HS-27A (cell line): ENCODE measurements at regions not wholly inside any gene's neighbourhood (a gene's known extent, or its start where the extent isn't known, plus 50 kb on each side); places are given as distances from the start of the nearest gene placed in this dataset.
"Not testable (repeated sequence)": the region's sequence is repeated elsewhere in the genome, so short reads cannot be mapped to it uniquely, and the experiment has no call there.

Source experiments
- DNase-seq: peaks from one replicate; pipeline ENCODE4 v3.0.0-alpha.2; 2012; ENCODE audit warnings: low read depth, missing footprints

DNA sequence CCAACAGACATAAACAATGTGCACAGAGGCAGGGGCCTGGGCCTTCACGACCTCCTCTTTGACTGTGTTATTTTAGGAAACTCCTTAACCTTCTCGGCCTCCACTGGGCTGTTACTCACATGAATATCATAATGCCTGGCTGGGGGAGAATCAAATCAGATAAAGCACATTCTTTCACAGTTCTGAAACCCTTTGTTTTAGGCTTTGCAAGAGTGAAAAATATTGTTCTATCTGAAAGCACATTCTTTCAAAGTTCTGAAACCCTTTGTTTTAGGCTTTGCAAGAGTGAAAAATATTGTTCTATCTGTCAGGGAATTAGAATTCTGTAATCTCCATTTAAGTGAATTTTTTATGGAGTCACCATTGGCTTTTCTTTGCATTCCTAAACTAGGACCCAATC is 50.7 kb upstream of the SYNDIG1 start:
- DNase-seq = no peak

DNA sequence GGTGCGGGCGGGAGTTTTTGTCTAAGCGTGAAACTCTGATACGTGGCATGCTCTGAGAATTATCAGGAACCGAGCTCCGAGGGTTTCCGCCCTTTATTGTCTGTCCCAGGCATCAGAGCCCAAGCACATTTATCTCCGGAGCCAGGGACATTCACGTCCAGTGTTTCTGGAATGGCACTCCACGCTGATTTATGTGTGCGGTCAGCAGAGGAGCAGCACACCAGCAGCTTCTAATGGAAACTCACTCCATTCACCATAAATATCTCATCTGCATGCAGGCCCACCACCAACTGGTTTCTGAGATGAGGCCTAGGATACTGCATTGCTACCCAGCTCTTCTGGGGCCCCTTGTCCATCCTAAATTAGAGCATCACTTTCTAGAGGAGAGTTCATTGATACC is 51.9 kb upstream of the SYNDIG1 start:
- DNase-seq = no peak

DNA sequence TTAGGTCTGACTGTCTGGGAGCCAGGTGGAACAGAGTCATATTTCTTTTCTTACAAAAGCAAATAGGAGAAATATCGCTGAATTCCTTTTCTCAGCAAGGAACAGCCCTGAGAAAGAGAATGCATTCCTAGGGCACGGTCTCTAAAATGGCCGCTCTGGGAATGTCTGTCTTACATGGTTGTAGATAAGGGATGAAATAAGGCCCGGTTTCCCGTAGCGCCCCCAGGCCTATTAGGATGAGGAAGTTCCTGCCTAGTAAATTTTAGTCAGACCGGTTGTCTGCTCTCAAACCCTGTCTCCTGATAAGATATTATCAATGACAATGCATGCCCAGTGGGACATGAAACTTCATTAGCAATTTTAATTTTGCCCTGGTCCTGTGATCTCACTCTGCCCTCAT is 54.0 kb upstream of the SYNDIG1 start:
- not testable (repeated sequence) for DNase-seq

DNA sequence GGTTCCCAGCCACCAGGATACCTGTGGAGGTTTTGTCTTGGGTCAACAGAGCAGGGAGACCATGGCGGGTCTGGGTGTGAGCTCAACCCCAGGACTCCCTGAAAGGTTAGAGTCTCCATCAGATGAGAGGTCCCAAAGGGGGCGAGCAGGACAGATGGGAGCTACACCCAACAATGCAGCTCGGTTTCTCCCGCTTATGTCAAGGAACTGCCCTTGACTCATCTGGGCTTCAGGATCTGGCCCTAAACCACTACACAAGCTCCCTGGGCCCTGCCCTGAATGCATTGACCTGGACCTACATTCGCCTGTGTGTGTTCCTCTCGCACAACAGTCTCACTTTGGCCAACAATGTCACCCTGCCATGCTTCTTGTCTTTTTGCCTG is 57.6 kb upstream of the SYNDIG1 start:
- no peak for DNase-seq

DNA sequence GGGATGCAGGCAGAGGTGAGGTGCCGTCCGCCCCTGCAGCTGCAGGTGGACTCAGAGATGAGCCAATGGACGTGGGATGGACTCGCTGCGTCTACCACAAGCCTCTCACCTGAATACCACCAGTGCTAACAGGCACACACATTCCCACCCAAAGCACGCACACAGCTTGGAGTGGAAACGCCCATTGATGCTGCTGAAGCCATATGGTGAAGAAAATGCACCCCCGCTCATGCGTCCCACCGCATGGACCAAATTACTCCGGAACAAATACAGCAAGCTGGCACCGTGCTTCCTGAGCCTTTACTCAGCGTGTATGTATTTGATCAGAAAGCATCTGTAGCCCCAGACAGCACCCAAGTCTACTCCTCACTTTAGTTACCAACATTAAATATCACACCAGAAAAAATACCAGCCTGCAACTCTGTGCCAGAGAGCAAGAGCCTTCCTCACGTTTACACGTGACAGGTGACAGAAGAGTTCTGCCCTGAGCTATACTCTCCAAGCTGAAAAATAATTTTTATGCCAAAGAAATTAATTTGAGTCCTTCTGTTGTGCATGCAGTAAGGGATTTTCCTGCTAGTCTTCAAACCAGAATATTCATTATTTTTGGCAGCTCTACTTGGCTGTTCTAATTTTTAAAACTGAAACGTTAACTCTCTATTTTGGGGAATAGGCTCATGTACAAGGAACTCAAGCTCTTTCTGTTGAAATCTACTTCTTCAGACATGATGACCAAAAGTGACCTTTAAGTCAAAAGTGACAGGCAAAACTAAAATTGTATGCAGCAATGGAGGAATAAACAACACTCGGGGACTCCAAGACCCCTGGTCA is 58.2 kb upstream of the SYNDIG1 start:
- DNase-seq = no peak

DNA sequence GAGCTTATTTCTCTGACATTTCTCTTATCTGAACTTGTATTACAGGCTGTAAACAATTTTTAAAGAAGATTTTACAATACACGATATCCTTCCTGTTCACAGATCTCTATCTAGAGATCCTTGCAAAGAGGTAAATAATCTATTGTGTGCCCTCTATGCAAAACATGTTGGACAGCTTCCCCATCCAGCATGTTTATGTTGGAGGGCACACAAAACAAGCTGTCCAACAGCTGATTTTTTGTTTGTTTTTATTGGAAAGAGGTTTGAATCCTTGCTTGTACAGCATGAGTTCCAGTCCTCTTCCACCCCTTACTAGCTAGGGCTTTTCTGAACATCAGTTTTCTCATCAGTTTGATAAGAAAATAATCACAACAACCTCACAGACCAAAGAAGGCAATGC is 62.3 kb upstream of the SYNDIG1 start:
- DNase-seq = no peak

DNA sequence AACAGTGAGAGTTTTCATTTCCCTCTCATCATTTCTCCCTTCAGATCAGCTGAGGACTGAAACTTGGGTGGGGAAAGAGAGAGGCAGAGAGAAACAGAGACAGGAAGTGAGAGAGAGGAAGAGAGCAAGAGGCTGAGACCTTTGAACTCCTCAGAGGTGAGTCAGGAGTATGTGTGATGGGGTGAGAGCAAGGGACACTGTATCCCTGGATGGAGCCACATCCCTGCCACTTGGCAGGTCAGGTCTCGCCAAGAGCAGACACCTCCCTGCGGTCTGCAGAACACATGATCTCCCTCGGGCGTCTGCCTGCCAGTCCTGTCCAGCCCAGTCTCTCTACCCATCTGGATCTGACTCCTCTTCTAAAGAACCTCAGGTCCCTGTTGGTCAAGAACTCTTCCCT is 62.7 kb upstream of the SYNDIG1 start:
- no peak for DNase-seq

DNA sequence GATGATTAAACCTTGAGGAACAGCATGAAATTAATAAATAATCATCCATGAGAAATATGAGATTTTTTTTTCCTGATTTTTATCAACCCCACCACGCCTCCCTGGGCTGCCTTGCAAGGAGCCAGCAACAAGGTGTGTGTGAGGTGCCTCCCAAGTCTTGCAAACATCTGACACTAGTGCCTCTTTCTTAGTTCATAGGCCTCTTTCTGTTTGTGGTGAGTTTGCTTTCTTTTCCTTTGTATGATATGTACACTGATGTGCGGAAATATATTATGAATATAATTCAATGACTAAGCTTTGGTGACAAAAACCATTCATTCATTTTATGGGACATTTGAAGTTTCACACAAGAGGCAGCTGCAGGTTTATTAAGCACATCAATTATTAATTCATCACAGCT is 63.2 kb upstream of the SYNDIG1 start:
- no peak for DNase-seq

DNA sequence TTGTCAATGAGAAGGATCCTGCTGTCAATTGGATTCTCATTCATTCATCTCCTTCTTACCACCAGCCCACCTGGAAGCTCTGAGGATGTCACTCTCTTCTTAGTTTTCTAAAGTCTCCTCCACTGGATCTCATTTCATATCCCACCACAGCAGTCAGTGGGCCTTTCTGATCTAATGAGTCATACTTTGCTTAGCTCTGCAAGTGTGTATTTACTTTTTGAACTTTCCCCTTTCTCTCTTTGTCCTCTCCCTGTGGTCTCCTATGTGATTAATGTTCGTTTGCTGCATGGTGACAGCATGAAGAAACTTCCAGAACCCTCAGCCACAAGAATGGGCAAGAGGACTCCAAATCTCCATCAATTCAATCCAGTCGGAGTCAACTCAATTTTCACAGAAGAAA is 63.6 kb upstream of the SYNDIG1 start:
- no peak for DNase-seq

DNA sequence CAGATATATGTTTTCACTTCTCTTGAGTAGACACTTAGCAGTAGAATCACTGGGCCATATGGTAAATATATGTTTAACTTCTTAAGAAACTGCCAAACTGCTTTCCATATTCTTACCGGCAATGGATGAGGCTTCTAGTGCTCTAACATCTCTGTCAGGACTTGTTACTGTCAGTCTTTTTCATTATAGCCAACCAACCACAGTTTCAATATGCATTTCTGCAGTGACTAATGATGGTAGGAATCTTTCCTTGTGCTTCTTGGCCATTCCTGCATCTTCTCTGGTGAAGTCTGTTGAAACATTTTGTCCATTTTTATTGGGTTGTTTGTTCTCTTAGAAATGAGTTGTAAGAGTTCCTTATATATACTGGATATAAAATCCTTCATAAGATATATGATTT is 66.0 kb upstream of the SYNDIG1 start:
- no peak for DNase-seq

DNA sequence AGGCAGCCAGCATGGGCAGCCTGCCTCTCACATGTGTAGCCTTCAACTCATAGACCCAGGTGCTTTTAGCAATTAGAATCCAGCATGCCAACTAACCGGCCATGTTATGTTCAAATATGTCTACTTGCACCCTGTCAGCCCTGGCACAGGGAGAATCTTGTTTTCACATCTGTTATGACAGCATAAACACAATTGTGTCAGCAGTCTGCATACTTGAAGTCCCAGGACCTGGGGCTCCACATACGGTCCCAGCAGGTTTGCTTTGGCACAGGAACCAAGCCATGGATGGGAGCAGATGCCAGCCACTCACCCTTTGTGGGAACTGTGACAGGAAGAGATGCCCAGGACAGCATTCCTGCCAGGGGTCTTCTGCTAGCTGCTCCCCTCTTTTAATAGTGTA is 67.2 kb upstream of the SYNDIG1 start:
- DNase-seq = no peak

DNA sequence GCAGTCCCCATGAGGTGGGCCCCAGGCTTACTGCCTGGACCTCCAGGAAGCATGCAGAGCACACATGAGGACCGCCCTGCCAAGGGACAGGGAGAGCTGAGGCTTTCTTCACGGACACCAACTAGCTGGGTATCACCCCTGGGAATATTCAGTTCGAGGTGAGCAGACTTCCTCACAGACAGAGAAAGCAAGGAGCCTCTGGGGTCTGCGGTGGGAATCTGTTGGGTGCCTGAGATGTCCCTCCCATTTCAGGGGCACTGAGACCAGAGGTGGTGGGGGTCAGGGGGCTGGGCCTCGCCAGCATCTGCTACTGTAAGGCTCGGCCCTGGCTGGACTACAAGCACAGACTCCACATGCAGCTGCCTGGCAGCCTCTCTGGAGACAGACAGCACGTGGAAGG is 74.3 kb upstream of the SYNDIG1 start:
- no peak for DNase-seq

DNA sequence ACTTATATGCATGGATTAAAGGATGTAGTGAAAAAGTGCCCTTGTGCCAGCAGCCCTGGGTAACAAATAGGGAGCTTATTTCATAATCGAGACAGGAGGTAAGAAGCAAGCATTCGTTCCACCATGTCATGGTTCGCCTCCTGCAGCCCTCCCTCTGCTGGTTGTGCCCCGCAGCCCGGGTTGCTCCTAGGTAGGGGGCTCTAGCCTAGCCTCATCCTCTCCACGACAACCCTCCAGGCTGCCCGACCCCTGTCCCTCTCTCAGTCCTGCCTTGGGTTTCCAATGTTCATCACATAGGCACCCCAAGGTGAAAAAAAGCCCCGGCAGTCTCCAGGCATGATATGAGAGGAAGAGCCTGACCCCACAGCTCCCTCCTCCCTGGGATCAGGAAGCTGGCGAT is 75.5 kb upstream of the SYNDIG1 start:
- no peak for DNase-seq

DNA sequence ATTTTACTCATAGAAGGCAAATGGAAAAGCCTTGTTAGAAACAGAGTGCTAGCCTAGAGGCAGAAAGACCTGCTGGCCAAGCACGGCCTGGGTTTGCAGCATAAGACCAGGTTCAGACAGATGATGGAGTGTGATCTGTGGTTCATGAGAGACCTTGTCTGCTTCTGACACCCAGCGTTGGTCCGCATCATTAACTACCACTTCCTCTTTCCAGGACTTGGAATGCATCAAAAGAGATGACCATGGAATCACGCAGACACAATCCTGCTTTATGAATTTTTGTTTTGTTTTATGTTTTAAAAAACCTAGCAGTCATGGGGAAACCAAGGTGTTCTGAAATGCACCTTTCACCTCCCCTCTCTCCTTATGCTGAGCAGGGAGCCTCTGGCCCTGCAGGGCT is 76.8 kb upstream of the SYNDIG1 start:
- no peak for DNase-seq

DNA sequence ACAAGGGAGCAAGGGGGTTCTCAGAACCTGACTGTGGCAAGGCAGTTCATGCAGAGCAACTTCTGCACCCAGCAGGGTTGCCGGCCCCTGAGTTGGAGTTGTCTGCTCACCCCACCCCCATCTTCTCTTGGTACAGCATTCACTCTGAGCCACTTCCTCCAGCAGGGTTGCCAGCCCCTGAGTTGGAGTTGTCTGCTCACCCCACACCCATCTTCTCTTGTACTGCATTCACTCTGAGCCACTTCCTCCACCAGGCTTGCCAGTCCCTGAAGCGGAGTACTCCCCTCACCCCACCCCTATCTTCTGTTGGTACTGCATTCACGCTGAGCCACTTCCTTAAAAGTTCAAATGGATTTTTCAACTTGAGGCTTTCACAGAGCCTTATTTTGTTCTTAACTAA is 79.7 kb upstream of the SYNDIG1 start:
- DNase-seq = no peak

DNA sequence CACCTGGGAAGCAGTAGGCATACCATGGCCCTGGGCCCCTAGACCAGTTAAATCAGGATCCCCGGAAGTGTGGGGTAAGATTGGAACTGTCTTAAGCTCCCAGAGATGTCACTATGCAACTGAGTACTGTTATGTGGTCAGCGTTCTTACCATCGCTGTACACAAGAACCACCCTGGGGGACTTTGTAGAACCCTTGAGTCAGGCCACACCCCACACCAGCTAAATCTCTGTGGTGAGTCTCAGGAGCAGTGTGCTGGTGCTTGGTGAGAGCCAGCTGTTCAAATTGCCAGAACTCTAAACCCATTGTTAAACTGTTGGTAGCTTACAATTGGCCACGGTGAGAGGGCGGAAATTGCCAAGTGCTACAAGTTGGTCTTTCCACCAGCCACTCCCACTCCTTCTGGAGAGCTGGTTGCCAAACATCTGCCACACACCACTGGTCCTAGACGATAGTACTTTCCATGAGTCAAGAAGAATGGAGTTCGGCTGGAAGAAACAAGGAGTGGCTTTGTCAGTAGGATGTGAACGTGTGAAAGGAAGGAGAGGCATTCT is 80.5 kb upstream of the SYNDIG1 start:
- no peak for DNase-seq

DNA sequence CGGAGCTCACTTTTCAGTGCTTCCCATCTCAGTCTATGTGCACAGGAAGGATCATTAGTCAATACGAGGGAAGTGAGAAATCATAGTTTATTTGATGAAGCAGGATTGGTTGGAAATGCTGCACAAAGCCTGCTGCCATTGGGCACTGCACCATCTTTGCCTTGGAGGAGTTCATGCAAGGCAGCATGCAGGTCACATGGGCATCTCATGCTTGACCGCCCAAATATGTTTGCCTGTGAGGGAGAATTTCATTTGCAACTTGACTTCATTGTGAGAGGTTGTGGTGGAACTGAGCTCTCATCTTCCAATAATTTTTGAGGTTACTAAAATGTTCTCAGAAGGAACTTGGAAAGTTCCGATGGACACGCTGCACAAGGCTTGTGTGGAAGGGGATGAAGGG is 83.9 kb upstream of the SYNDIG1 start:
- no peak for DNase-seq

DNA sequence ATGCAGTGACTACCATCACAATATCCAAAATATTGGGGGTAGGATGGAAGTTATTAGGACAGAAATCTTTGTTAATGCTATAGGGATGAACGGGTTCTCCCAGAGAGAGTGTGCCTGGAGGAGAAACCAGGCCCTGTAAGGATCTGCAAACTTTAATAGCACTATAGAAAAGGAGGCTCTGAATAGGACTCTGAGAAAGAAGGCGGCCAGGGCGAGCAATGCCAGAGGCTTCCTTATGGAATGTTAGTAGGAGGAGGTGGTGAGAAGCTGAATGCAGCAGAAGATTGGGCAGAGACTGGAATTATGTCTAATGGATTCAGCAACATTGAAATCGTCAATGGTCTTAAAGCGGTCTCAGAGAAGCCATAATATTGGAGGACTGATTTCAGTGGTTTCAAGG is 84.6 kb upstream of the SYNDIG1 start:
- DNase-seq = no peak

DNA sequence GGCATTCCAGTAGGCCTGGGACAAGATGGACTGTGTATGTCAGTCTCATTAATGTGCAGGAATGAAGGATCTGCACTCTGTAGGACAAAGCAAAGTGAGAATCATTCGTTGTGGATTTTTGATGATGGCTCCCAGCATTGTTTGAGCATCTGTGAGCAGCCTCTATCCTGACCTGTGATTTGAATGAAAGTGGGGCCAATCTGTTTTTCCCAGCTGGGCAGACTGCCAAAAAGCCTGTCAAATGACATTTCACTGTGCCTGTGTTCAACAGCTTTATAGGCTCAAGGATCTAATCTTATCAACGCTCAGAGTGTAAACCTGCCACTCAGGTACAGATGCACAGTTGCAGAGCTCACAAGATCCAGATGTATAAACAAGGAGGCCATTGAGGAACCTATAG is 86.7 kb upstream of the SYNDIG1 start:
- no peak for DNase-seq

DNA sequence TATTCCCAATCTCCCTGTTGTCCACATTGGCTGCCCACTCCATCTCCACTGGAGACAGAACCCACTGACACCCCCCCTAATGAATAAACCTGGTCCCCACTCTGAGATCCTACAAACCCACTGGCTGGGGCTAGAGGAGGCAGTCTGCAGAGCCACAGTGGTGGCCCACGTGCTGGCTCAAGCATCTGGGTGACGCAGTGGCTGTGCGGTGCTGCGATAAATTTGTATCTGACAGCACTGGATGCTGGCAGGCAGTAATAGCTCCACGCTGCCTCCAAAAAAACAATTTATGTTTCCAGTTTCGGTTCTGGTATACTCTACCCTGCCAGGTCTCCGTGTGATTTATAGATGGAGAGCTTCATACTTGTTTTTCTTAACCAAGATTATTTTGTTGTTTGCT is 87.1 kb upstream of the SYNDIG1 start:
- DNase-seq = no peak

DNA sequence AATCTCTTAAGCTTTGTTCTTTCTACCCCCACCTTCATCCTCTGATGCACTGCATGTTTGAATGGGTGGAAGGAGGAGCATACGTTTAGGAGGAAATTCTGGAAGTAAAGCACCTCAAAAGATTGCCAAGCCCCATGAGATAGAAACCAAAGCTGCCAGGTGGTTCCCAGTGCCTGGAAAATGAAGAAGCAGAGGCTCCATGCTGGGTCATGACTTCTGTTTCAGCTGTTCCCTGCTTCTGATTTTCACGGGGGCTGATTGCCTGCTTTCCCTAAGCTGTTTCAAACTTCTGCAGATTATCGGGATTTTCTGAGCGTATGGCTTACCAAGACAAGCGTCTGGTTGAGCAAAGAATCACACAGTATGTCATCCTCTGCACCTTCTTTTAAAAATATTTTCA is 87.5 kb upstream of the SYNDIG1 start:
- DNase-seq = no peak

DNA sequence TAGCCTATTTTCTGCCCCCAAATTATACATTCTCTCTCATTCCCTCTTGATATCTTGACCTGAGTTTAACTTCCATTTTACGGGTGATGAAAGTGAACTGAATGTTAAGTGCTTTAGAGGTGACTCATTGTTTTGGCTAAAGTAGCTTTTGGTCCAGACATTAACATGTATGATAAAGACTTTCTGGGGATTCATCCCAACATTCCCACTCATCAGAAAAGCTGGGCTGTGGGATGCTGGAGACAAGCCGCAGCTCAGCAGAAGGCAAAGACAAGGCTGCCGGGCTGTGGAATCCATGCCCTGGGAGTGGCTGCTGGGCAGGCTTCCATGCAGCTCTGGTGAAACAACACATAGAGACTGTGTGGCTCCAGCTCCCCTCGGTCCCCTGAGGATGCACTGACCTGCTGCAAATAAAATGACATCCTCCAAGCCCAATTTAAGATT is 89.9 kb upstream of the SYNDIG1 start:
- DNase-seq = no peak

DNA sequence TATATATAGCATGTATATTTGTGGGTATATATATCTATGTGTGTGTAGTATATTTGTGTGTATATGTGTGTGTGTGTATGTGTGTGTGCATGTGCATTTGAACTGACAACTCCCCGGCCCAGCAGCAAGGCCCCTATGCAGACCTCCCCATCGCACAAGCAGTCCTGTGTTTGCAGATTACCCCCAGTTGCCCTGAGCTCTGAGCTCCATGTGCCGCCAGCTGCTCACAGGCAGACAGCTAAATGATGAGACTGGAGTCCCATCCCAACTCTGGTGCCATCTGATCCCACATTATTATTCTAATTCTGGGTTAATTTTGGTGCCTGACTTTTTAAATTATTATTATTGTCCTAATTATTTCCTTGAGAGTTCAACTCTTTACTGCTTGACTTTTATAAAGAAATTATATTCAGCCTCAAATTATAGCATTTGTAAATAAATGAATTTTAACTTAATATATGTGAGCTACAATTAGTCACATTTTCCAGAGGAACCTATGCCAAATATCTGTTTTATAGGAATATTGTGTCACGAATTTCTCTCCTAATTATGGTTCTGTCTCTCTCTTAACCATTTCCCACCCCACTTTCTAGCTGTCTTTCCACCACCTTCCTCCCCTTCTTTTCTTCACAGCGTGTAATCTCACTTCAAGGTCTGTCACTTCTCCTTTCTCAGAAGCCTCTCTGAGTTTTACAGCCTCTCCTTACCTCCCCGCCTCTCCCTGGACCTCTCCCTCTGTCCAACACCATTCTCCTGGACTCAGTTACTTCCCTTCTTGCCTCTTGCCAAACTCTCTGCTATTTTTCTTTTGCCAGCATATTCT is 90.6 kb upstream of the SYNDIG1 start:
- no peak for DNase-seq
